ENCODE measurements at regions not wholly inside any gene's neighbourhood (a gene's known extent, or its start where the extent isn't known, plus 50 kb on each side); places are given as distances from the start of the nearest gene placed in this dataset.

- Histone ChIP-seq H3K4me3 (no peak overlapping the region), H3K4me1 (replicated peaks) (no peaks in the 10 kb centered on the region), H3K27me3 (replicated peaks; ENCODE audit: insufficient read depth) (no peaks in the 10 kb centered on the region), H3K36me3 (no peaks in the 10 kb centered on the region), H3K9me3 (no peaks in the 10 kb centered on the region), H3K27ac (no peak overlapping the region)
- DNase-seq (ENCODE audit: low spot score), result no peak
- intact Hi-C loops (cut with DNase I), result no loop called here
- TF ChIP-seq POLR2AphosphoS5 (IDR thresholded peaks at IDR 0.05), result no peak
- no peak for TF ChIP-seq POLR2A (IDR thresholded peaks at IDR 0.05)
- TF ChIP-seq CTCF (IDR thresholded peaks at IDR 0.05), result no peak
- WGBS, result 87% methylated on average over 1 of the region's 1 CpG
Observed at GRCh38 chr2:21244161-21244560, 120.4 kb downstream of the TDRD15 start.

- no peak overlapping the region for H3K27ac ChIP-seq
- 67% methylated on average over 2 of the region's 2 CpGs for WGBS
- no peak for TF ChIP-seq CTCF (IDR thresholded peaks at IDR 0.05)
- TF ChIP-seq POLR2AphosphoS5 (IDR thresholded peaks at IDR 0.05), result no peak
- TF ChIP-seq POLR2A (IDR thresholded peaks at IDR 0.05), result no peak
- no peaks in the 10 kb centered on the region for H3K36me3 ChIP-seq
- H3K4me3 ChIP-seq, result no peak overlapping the region
- H3K4me1 ChIP-seq (replicated peaks), result no peaks in the 10 kb centered on the region
- H3K9me3 ChIP-seq, result no peaks in the 10 kb centered on the region
- intact Hi-C loops (cut with DNase I), result no loop called here
- no peak for DNase-seq (ENCODE audit: low spot score)
- no peaks in the 10 kb centered on the region for H3K27me3 ChIP-seq (replicated peaks; ENCODE audit: insufficient read depth)
Observed at GRCh38 chr2:21245565-21245964, 121.8 kb downstream of the TDRD15 start.

- Histone ChIP-seq H3K4me3 (no peak overlapping the region), H3K27me3 (replicated peaks; ENCODE audit: insufficient read depth) (no peaks in the 10 kb centered on the region), H3K36me3 (no peaks in the 10 kb centered on the region), H3K4me1 (replicated peaks) (no peaks in the 10 kb centered on the region), H3K27ac (no peak overlapping the region), H3K9me3 (no peaks in the 10 kb centered on the region)
- TF ChIP-seq POLR2A (IDR thresholded peaks at IDR 0.05) (no peak), POLR2AphosphoS5 (IDR thresholded peaks at IDR 0.05) (no peak), CTCF (IDR thresholded peaks at IDR 0.05) (no peak)
- intact Hi-C loops (cut with DNase I), result no loop called here
- no peak for DNase-seq (ENCODE audit: low spot score)
- 73% methylated on average over 3 of the region's 3 CpGs for WGBS
Observed at GRCh38 chr2:21249367-21249766, 125.6 kb downstream of the TDRD15 start.

GRCh38 chr2:21250673-21251072 lies 126.9 kb downstream of the TDRD15 start:
- Histone ChIP-seq H3K4me1 (replicated peaks) (no peaks in the 10 kb centered on the region), H3K36me3 (no peaks in the 10 kb centered on the region), H3K9me3 (no peaks in the 10 kb centered on the region), H3K4me3 (no peak overlapping the region), H3K27me3 (replicated peaks; ENCODE audit: insufficient read depth) (no peaks in the 10 kb centered on the region), H3K27ac (no peak overlapping the region)
- TF ChIP-seq POLR2A (IDR thresholded peaks at IDR 0.05) (no peak), POLR2AphosphoS5 (IDR thresholded peaks at IDR 0.05) (no peak)
- DNase-seq (ENCODE audit: low spot score), result no peak
- intact Hi-C loops (cut with DNase I), result no loop called here

GRCh38 chr2:21251216-21251980 lies 127.6 kb downstream of the TDRD15 start:
- 65% methylated on average over 5 of the region's 5 CpGs for WGBS
- no peak for DNase-seq (ENCODE audit: low spot score)
- no peaks in the 10 kb centered on the region for H3K36me3 ChIP-seq
- H3K4me3 ChIP-seq, result no peak overlapping the region
- H3K27me3 ChIP-seq (replicated peaks; ENCODE audit: insufficient read depth), result no peaks in the 10 kb centered on the region
- intact Hi-C loops (cut with DNase I), result no loop called here
- no peak for TF ChIP-seq POLR2AphosphoS5 (IDR thresholded peaks at IDR 0.05)
- no peak for TF ChIP-seq CTCF (IDR thresholded peaks at IDR 0.05)
- no peak for TF ChIP-seq POLR2A (IDR thresholded peaks at IDR 0.05)
- no peaks in the 10 kb centered on the region for H3K4me1 ChIP-seq (replicated peaks)
- no peaks in the 10 kb centered on the region for H3K9me3 ChIP-seq
- H3K27ac ChIP-seq, result no peak overlapping the region
